ENCODE measurements at regions not wholly inside any gene's neighbourhood (a gene's known extent, or its start where the extent isn't known, plus 50 kb on each side); places are given as distances from the start of the nearest gene placed in this dataset.
A peak's percentile ranks its signal among the peaks of the same experiment; 100 is the strongest.

DNA sequence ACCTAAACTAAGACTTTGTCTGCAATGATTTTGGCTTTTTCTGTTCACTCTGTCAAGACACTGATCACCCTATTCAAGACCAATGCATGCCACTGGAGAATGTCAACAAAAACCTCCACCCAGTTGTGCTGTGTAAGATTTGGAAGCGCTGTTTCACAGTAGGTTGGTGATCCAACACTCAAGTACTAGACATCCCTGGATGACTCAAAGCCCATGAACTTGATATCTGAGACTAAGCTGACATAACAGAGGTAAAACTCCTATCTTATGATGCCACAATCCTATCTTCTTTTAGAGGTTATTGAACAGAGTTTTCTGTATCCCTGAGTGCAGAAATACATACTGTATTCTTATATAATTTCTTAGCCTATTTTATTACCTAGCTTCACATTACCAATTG is 251.3 kb upstream of the ETAA1 start:
- no peak overlapping the region for H2BK15ac ChIP-seq (ENCODE audit: low read depth, low read length)
- TF ChIP-seq FOS (IDR thresholded peaks at IDR 0.05; ENCODE audit: low read depth, low read length) (no peak), RCOR1 (IDR thresholded peaks at IDR 0.05; ENCODE audit: insufficient replicate concordance, low read length) (no peak), USF2 (IDR thresholded peaks at IDR 0.05; ENCODE audit: low read depth, low read length) (no peak), POLR2A (IDR thresholded peaks at IDR 0.05; ENCODE audit: low read depth, low read length) (no peak), MXI1 (IDR thresholded peaks at IDR 0.05; ENCODE audit: borderline replicate concordance, low read depth, low read length) (no peak), MAFK (IDR thresholded peaks at IDR 0.05; ENCODE audit: low read depth, low read length) (no peak), CHD1 (IDR thresholded peaks at IDR 0.05; ENCODE audit: low read depth, low read length) (no peak), MAZ (IDR thresholded peaks at IDR 0.05; ENCODE audit: borderline replicate concordance, low read depth, low read length) (no peak), CEBPB (IDR thresholded peaks at IDR 0.05; ENCODE audit: low read depth, low read length) (no peak), RFX5 (IDR thresholded peaks at IDR 0.05; ENCODE audit: low read depth, low read length) (no peak), BHLHE40 (IDR thresholded peaks at IDR 0.05; ENCODE audit: low read depth, low read length) (no peak), NFE2L2 (IDR thresholded peaks at IDR 0.05; ENCODE audit: low read depth, low read length) (no peak)
- TF ChIP-seq, protein P1, sequence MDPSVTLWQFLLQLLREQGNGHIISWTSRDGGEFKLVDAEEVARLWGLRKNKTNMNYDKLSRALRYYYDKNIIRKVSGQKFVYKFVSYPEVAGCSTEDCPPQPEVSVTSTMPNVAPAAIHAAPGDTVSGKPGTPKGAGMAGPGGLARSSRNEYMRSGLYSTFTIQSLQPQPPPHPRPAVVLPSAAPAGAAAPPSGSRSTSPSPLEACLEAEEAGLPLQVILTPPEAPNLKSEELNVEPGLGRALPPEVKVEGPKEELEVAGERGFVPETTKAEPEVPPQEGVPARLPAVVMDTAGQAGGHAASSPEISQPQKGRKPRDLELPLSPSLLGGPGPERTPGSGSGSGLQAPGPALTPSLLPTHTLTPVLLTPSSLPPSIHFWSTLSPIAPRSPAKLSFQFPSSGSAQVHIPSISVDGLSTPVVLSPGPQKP (IDR thresholded peaks at IDR 0.05; ENCODE audit: borderline replicate concordance, low read depth, low read length), result no peak
- TF ChIP-seq, protein P2, sequence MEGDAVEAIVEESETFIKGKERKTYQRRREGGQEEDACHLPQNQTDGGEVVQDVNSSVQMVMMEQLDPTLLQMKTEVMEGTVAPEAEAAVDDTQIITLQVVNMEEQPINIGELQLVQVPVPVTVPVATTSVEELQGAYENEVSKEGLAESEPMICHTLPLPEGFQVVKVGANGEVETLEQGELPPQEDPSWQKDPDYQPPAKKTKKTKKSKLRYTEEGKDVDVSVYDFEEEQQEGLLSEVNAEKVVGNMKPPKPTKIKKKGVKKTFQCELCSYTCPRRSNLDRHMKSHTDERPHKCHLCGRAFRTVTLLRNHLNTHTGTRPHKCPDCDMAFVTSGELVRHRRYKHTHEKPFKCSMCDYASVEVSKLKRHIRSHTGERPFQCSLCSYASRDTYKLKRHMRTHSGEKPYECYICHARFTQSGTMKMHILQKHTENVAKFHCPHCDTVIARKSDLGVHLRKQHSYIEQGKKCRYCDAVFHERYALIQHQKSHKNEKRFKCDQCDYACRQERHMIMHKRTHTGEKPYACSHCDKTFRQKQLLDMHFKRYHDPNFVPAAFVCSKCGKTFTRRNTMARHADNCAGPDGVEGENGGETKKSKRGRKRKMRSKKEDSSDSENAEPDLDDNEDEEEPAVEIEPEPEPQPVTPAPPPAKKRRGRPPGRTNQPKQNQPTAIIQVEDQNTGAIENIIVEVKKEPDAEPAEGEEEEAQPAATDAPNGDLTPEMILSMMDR (conservative IDR thresholded peaks at IDR 0.05; ENCODE audit: low read depth, low read length), result no peak
- H3K14ac ChIP-seq (replicated peaks; ENCODE audit: low read depth, low read length), result no peak overlapping the region
- no CpG with 5 or more reads among the region's 1 CpG for WGBS, 2 experiments (ENCODE audit: extremely low coverage in 2 of 2, insufficient read length in 1 of 2)
- no peak overlapping the region for H3K23ac ChIP-seq (ENCODE audit: low read depth, low read length)
- POLR2A ChIA-PET (ENCODE audit: unreplicated experiment), result no interaction called here
- H3K9me1 ChIP-seq (ENCODE audit: insufficient read depth, low read length), result no peaks in the 10 kb centered on the region
- dilution Hi-C loops (cut with HindIII; ENCODE audit: low sequenced_read_pairs, unreplicated experiment) (no loop called here), intact Hi-C loops (cut with micrococcal nuclease) (no loop called here), in situ Hi-C loops (cut with MboI; ENCODE audit: low sequenced_read_pairs) (no loop called here)
- no peak overlapping the region for H2BK120ac ChIP-seq (ENCODE audit: low read depth, low read length)
- BruUV-seq (replicated peaks), result no TSS peak
- no peak overlapping the region for H4K5ac ChIP-seq (ENCODE audit: low read depth, low read length)
- H3K27me3 ChIP-seq (ENCODE audit: control insufficient read depth, insufficient read depth, low read length), result no peaks in the 10 kb centered on the region
- no peak overlapping the region for H3K56ac ChIP-seq (ENCODE audit: extremely low read depth, insufficient read depth, low read length)
- no peaks in the 10 kb centered on the region for H3K36me3 ChIP-seq (ENCODE audit: control insufficient read depth, insufficient read depth, low read length)
- CTCF ChIA-PET, result no interaction called here
- H3K18ac ChIP-seq (ENCODE audit: low read depth, low read length), result no peak overlapping the region
- H3K79me1 ChIP-seq (ENCODE audit: low read depth in 1 of 2, low read length in 2 of 2), result no peaks in the 10 kb centered on the region
- no peak overlapping the region for H2AK9ac ChIP-seq (replicated peaks; ENCODE audit: low read depth, low read length, poor library complexity)
- no peak overlapping the region for H2AFZ ChIP-seq (replicated peaks; ENCODE audit: low read length, poor library complexity)
- no peak overlapping the region for H2BK20ac ChIP-seq (ENCODE audit: low read depth, low read length)
- H3K4me1 ChIP-seq (ENCODE audit: control insufficient read depth, insufficient read depth, low read length), result peaks cover 1% of the 10 kb centered on the region; the same call in 1 of the 2 replicates
- H3K9me3 ChIP-seq (ENCODE audit: control insufficient read depth, insufficient read depth, low read length), result no peaks in the 10 kb centered on the region
- no peak overlapping the region for H3K4ac ChIP-seq (ENCODE audit: low read depth, low read length)
- no peak overlapping the region for H3K27ac ChIP-seq (ENCODE audit: insufficient read depth, low read length)
- no peak overlapping the region for H4K8ac ChIP-seq (ENCODE audit: low read depth in 2 of 2, low read length in 2 of 2)
- H2AK5ac ChIP-seq (ENCODE audit: low read depth, low read length), result no peak overlapping the region
- DNase-seq, result peak; percentile 65
- no peak overlapping the region for H3K4me2 ChIP-seq (ENCODE audit: low read depth, low read length)
- H2BK5ac ChIP-seq (ENCODE audit: low read depth, low read length, poor library complexity, severe bottlenecking), result no peak overlapping the region
- H3K4me3 ChIP-seq (ENCODE audit: insufficient read depth, low read depth, low read length), result no peak overlapping the region
- H4K91ac ChIP-seq (ENCODE audit: insufficient read depth, low read depth, low read length), result no peak overlapping the region
- ATAC-seq (ENCODE audit: low read depth), result peak; percentile 48; the same call in 1 of the 2 replicates
- H4K20me1 ChIP-seq (ENCODE audit: insufficient read depth, low read length), result no peaks in the 10 kb centered on the region
- no peak overlapping the region for H3K9ac ChIP-seq (ENCODE audit: low read depth, low read length)

Measured in IMR-90 (cell line).